GM12873 (cell line): ENCODE measurements at regions not wholly inside any gene's neighbourhood (a gene's known extent, or its start where the extent isn't known, plus 50 kb on each side); places are given as distances from the start of the nearest gene placed in this dataset.

ENCODE experiments used
- CTCF ChIP-seq: IDR thresholded peaks from 2 replicates; pipeline ENCODE4 v1.5.1; 2012; ENCODE audit warnings: low read depth, mild to moderate bottlenecking, moderate library complexity, low read length, control low read depth; ENCODE audit not compliant: insufficient read depth; ENCODE audit errors: missing control alignments

GRCh38 chr4:116539744-116540143 lies 545.6 kb downstream of the TRAM1L1 start:
- TF ChIP-seq CTCF, result no peak

GRCh38 chr4:116537828-116538227 lies 547.5 kb downstream of the TRAM1L1 start:
- TF ChIP-seq CTCF, result no peak

GRCh38 chr4:116531870-116532269 lies 553.5 kb downstream of the TRAM1L1 start:
- TF ChIP-seq CTCF, result no peak

GRCh38 chr4:116531026-116531425 lies 554.4 kb downstream of the TRAM1L1 start:
- no peak for TF ChIP-seq CTCF

GRCh38 chr4:116530048-116530447 lies 555.3 kb downstream of the TRAM1L1 start:
- no peak for TF ChIP-seq CTCF

- no peak for TF ChIP-seq CTCF
Measured at GRCh38 chr4:116529129-116529528, 556.2 kb downstream of the TRAM1L1 start.

- TF ChIP-seq CTCF, result no peak
Measured at GRCh38 chr4:116522922-116523321, 562.5 kb downstream of the TRAM1L1 start.
